Renal pelvis (tissue), 1 donor: ENCODE measurements at regions not wholly inside any gene's neighbourhood (a gene's known extent, or its start where the extent isn't known, plus 50 kb on each side); places are given as distances from the start of the nearest gene placed in this dataset.

ENCODE experiments used
- DNase-seq: peaks from one replicate; pipeline ENCODE4 v3.0.0-alpha.2; 2013

DNA sequence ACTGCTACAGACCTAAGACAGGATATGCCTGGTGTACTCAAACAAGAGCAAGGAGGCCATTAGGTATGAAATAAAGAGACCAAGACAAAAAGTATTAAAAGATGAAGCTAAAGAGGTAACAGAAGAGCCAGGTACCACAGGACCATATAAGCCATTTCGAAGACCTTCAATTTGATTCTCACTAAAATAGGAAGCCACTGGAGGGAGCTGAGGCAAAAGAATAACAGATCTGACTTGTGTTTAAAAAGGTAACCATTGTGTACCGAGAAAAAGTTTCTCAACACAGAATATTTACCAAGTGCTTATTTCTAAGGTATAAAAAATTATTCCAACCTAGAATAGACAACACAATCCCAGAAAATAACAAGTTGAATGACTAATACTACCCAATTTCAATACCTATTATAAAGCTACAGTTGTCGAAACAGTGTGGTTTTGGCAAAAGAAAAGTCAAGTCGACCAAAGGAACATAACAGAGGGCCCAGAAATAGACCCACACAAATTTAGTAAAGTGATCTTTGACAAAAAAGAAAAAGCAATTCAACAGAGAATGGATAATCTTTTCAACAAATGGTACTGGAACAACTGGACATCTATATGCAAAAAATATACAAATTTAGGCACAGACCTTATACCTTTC is 125.3 kb upstream of the DST start:
- no peak for DNase-seq

DNA sequence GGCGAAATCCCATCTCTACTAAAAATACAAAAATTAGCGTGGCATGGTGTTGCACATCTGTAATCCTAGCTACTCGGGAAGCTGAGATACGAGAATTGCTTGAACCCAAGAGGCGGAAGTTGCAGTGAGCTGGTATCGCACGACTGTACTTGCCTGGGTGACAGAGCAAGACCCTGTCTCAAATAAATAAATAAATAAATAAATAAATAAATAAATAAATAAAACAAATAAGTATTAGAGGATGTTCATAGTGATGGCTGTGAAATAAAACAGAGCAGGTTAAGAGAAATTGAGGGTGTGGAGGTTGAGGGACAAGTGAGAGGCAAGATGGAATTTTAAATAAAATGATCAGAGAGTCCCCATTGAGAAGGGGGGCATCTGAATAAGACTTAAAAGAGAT is 124.7 kb upstream of the DST start:
- DNase-seq: no peak

DNA sequence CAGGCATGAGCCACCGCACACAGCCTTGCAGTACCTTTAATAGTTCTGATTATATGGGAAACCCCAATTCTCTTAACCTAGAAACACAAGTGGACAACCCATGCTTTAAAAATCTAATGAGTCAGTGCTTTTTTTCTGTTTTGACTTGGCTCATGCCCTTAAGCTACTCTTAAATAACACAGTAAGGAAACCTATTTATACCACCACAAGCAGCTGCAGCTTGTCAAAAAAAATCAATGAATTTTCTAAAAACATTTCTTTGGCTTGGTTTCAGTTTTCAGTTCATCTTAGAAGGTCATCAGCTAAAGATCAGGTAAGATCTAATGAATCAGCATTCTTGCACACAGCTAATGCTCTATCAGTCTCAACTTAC is 124.1 kb upstream of the DST start:
- no peak for DNase-seq

DNA sequence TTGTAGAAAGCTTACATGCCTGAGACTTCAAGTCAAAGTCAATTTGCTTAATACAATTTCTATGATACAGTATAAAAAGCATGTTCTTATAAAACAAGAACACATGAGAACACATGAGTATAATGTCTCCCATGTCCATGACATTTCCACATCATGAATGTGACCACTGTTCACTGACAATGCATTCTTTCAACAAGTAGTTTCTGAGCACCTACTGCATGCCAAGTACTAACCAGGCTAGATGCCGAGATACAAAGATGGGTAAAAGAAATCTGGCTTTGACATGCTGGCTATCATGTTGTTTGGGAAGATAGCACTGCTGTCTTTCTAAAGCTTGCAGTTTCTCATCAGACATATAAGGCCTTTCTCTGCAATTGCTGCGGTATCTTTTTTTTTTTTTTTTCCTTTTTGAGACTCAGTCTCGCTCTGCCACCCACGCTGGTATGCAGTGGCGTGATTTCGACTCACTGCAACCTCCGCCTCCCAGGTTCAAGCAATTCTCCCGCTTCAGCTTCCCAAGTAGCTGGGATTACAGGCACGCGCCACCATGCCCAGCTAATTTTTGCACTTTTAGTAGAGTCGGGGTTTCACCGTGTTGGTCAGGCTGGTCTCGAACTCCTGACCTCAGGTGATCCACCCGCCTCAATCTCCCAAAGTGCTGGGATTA is 123.6 kb upstream of the DST start:
- no peak for DNase-seq

DNA sequence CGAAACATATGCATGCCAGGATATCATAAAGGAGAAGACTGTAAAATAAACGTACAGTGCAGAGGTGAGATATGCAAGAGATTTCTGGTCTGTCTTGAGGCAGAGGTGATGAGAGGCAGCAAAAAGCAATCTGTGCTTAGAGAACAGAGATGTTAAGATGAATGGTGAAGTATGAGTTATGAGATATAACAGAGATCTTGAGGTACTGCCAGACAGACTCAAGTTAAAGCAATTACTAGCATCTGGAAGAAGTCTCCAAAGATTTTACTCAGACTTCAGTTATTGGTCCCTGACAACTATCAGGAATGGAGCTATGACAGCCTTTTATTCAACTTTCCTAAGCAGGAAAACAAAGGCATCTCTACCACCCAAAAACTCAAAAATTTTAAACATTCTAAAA is 122.8 kb upstream of the DST start:
- DNase-seq: no peak

DNA sequence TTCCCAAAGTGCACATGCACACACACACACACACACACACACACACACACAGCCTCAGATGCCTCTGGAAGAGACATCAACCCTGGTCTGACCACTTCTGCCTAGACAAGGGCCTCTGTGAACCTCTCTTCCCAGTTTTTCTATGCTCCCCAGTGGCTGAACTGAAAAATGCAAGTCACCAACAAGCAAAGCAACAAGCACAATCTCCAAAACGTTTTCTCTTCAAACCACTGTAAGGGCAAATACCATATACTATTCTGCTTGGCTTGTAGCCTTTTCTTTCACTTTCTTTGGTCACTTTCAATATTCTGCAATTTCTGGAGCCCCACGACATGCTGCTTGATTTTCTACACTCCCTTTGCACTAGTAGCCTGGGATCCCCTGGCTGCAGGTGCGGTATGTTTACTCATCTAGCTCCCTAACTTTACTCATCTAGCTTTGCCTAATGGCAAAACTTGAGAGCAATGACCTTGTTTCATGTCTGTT is 121.4 kb upstream of the DST start:
- DNase-seq: no peak

DNA sequence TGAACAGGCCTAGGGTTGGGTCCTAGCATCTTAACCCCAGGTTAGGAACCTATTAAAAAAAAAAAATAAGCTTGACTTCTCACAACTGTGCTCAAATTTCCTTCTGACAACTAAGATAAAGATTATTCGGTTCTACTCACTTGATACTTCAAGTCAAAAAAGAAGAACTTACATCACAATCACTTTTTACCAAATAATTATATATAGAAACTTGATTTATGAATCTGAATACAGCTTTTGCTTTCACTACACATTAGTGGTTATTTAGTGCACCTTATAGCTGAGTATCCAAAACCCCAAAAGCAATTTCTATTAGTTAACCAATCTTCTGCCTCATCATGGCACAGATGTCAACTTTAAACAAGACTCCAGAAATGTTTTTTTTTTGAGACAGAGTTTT is 119.0 kb upstream of the DST start:
- no peak for DNase-seq

DNA sequence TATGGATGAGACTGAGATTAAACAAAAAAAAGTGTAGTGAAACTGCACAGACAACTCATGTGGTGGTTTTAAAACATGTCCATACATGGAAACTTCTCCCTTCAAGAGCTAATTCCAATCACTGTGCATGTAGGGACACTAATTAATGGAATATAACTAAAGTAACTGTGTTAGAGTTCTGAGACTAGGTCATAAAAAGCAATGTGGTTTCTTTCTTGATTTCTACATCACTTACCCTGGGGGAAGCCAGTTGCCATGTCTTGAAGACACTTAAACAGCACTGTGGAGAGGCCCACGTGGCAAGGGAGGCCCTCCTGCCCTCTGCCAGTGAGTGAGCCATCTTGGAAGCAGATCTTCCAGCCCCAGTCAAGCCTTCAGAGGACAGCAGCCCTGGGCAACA is 118.2 kb upstream of the DST start:
- no peak for DNase-seq

DNA sequence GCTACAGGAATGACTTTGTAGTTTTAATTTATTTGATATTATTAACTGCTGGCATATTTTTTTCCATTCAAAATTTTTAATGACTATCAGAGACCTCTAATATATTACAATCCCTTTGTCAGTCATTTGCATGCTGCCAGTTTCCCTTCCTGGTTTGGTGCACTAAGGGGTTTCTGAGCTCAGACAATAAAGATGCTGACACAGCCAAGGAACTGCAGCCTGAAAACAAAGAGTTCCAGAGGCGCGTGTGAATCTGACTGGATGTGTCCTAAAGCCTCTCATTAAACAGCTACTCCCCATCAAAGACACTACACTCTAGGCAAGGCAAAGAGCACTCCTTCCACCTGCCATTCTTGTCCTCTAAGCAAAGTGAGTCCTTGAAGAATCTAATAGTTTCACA is 116.8 kb upstream of the DST start:
- no peak for DNase-seq

DNA sequence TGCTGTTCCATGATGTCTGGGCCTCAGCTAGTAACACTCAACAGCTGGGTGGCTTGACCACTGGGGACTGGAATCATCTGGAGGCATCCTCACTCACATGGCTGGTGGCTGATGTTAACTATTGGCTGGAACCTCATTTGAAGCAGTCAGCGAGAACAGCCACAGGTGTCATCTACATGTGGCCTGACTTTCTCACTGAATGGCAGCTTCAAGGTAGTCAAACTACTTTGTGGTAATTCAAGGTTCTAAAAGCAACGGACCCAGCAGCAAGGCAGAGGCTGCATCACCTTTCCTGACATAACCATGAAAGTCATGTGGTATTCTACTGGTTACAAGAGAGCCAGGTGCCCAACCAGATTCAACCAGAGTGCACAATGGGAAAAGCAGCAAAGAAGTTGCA is 115.9 kb upstream of the DST start:
- DNase-seq: no peak

DNA sequence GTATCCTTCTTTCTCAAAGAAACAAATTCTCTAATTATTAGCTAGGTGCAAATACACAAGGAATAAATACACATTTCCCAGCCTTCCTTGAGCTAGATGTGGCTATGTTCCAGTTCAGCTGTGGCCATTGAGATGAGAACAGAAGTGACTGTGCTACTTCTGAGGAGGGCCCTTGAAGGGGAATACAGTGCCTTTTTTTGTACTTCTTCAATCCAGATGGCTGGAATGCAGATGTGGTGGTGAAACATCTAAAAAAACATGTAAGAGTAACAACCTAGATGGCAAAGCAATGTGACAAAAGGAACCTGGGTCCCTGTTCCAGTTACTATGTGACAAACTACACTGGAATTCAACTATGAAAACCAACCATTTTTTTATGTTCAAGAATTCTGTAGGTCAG is 115.4 kb upstream of the DST start:
- DNase-seq: no peak

DNA sequence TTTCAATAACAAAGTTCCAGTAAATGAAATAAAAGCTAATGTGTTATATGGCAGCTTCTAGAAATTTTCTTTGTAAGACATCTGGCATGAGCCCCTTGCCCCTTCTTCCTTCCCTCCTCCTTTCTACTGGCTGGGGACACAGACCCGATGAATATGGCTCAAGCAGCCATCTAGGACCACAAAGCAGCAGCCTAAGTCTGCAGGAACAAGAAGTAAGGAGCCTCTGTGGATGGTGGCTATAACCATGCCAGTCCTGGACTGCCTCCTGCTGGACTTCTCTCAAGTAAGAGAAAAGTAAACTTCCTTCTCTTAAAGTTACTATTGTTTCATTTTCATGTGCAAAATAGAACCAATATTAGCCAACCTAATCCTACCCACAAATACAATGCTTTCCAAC is 114.9 kb upstream of the DST start:
- no peak for DNase-seq

DNA sequence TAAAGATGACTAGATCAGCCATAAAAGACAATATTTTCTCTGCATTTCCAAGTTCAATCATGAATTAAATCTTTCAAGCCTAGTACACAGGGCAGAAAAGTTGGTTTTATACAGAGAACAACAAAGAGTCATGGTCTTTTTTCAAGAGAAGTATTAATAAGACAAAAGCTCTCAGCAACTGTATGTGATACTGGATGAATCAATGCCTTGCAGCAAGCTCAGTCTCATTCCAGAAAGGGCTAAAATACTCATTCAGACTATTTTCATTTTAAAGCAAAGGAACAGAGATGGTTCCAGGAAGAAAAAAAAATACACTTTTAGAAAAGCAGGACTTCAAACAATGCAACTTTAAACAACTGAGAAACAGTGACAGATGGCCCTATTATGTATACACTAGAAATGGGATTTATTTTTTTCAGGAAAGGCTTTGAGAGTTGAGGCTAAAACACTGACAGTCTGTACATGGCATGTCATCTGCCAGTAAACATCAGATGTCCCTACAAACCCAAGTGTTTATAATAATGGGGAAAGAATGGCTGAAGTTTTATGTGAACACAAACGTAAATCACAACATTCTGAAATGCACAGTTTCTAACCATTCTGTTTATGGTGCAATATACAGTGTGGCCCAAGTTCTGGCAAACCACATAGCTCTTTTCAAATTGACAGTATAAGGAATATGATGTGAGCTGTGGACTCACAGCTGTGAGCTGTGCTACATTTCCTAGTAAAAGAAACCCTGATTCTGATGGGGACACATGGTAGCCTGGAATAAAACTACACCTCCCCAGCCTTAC is 114.3 kb upstream of the DST start:
- no peak for DNase-seq

DNA sequence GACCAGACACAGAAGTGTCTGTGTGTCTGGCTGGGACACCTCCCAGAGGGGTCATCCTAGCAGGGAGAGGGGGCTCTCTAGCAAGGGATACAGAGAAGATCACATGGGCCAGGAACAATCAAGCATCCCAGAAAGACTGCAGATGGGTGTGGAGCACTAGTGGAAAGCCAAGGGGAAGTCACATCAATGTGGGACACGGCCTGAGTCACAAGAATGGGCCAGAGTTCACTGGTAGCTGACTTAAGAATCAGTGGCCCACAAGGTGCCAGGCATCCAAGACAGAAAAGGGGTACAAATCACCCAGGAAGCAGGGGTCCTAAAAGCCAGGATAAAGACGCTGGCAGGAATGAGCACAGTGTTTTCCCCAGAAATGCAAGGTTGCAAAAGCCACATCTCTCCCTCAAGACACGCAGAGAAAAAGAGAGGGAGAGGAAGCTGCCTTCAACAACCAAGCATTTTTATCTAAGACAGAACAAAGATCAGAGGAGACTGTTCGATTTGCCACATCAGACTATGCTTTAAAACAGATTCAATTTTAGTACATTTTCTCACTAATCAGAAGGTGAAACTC is 113.6 kb upstream of the DST start:
- DNase-seq: no peak

DNA sequence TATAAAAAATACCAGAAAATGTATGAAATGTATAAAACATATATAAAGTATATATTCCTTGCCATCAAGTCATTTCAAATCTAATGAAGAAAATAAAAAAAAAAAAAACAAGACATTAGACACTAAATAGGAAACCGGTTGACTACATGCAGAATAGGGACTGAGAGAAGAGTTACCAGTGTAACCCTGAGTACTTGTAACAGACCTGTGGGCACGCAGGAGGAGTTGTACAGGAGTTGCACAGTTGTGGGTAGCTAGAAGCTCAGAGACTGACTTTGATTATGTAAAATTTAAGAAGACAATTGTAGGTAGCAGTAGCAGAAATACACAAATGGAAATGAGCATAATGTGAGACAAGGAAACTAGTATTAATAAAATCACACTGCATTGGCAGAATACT is 112.4 kb upstream of the DST start:
- DNase-seq: no peak

DNA sequence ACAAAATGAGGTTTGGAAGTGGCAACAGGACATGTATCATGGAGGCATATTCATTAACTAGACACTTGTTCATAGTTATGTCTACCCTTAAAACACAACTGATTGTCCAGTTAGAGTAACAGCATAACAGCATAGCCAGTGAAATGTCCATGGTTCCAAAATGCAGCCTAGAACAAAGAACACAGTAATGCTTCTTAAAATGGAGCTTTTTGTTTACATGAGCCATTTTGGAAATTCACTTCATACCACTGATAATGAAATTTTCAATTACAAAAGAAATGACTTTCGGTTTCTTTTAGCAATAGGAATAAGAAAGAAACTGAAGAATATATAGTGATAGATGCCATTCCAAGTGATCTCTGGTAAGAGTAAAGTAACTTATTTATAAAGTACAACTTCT is 111.1 kb upstream of the DST start:
- DNase-seq: no peak

DNA sequence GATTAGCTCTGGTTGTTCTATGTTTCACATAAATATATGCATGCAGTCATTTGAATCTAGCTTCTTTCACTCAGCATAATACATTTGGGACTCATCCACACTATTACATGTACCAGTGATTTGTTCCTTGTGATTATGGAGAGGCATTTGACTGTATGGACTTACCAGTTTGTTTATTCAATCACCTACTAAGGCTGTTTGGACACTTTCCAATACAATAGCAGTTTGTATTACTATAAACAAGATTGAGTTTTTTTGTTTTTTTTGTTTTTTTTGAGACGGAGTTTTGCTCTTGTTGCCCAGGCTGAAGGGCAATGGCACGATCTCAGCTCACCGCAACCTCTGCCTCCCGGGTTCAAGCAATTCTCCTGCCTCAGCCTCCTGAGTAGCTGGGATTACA is 109.8 kb upstream of the DST start:
- DNase-seq: no peak

DNA sequence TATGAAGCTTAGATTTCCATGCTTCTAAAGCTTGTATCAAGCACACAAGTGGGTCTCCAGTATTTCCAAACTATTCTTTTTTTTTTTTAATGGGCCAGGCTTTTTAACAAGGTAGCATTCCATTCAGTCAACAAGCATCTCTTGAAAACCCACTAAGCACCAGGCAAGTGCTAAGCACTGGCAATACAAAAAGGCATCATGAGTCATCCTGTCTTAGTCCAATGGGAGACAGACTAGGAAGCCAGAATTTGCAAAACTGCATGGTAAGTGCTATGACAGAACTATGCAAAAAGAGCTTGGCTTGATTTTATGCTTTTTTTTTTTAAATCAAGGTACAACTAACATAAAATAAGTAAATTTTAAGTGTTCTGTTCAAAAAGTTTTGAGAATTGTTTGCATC is 109.3 kb upstream of the DST start:
- no peak for DNase-seq

DNA sequence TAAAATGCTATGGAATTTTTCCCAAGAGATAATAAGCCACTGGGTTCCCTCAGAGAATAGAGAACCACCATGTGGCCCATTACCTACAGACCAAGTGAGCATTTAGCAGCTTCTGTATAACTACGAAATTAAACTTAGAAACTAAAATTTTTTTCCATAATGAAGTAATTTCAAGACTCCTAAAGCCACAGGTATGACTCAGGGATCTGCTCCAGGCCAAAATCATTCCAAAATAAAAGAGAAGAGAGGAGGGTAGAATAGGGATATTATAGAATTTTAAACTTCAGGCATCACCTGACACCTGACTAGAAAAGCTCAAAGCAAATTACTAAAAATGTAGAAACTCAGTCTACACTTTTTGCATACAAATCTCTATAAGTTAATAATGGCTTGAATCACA is 108.9 kb upstream of the DST start:
- DNase-seq: no peak

DNA sequence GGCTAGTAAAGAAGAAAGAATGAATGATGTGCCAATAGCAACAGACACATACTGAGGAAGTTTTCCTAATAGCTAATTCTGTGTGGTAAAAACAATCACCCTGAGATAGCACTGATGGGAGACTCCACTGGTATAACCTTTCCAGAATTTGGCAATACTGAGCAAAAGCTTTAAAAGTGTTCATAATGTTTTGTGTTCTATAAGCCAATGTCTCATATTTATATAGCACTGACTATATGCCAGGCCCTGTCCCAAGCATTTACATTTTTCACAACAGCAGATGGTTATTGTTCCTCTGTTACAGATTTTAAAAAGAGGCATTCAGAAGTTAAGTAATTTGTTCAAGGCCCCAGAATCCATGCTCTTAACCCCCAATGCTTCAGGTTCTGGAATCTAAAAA is 108.0 kb upstream of the DST start:
- DNase-seq: no peak

DNA sequence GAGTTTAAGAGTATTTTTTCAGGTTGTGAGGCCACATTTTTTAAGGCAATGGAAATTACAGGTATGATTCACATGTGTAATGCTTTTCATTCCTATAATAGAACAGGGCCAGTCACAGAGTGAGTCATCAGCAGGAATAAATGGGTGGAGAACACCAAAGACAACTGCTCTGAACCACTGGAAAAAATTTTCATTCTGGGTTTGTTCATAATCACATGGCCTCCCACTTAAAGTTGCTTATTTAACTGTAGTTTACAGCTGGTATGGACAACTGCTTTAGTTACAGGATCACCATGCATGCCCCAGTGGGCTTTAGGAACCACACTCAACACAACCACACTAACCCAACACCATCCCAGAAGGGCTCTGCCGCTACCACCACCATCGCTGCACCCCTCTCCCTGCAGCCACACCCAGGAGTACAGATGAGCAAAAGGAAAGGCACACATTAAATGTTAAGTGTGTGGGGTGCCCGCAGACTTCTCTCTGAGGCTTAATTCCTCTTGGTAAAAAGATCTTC is 107.0 kb upstream of the DST start:
- no peak for DNase-seq

DNA sequence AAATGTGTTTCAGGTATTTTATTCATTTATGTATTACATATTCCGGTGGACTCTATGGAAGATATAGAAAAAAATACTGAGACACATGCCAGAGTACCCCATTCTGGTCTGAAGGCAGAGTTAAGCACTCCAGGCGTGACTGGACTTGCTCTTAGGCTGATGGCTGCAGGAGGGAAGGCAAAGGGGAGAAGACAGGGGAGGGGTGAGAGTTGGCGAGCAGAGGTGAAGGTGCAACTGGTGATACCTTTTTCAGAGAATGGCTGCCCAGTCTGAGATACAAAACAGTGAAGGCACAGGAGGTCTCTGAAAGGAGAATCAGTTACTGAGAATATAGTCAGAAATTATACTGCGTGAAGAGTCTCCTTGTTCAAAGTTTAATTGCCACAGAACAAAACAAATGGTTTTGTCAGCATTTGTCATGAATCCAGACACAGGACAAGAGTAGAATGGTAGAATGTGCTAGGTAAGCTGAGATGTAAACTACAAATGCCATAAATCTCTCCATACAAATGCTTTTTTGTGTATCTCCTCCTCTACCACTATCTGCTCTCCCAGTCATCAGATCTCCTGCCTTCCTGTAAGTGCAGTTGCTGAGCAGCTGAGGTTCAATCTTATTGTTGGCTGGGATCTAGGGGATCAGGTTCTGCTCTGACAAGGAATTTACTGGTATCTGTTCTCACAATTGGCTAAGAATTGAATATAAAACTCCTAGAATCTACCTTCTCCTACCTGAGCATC is 104.2 kb upstream of the DST start:
- DNase-seq: no peak
